ENCODE measurements at regions not wholly inside any gene's neighbourhood (a gene's known extent, or its start where the extent isn't known, plus 50 kb on each side); places are given as distances from the start of the nearest gene placed in this dataset.

DNA sequence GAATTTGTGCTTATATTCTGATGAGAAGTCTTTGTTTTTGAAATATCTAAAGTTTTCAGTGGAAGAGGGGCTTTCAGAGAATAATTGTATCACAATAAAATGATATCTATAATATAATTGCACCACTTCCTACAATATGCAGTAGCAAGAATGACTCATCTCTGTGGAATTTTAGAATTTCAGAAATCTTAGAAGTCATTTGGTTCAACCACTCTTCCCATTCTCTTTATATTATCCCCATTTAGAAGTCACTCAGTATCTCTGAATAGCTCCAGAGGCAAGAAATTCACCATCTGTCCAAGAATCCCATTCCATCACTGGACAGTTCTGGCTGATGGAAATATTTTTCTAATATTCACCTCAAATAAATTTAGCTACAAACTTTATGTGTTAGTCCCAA is 59.3 kb upstream of the CCDC68 start:
- TF ChIP-seq POLR2AphosphoS5 (IDR thresholded peaks at IDR 0.05; ENCODE audit: low read depth) (no peak), SPI1 (IDR thresholded peaks at IDR 0.05; ENCODE audit: borderline replicate concordance, low read depth) (no peak), GABPA (IDR thresholded peaks at IDR 0.05; ENCODE audit: low read depth) (no peak)
- TF ChIP-seq, protein P1, sequence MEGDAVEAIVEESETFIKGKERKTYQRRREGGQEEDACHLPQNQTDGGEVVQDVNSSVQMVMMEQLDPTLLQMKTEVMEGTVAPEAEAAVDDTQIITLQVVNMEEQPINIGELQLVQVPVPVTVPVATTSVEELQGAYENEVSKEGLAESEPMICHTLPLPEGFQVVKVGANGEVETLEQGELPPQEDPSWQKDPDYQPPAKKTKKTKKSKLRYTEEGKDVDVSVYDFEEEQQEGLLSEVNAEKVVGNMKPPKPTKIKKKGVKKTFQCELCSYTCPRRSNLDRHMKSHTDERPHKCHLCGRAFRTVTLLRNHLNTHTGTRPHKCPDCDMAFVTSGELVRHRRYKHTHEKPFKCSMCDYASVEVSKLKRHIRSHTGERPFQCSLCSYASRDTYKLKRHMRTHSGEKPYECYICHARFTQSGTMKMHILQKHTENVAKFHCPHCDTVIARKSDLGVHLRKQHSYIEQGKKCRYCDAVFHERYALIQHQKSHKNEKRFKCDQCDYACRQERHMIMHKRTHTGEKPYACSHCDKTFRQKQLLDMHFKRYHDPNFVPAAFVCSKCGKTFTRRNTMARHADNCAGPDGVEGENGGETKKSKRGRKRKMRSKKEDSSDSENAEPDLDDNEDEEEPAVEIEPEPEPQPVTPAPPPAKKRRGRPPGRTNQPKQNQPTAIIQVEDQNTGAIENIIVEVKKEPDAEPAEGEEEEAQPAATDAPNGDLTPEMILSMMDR (IDR thresholded peaks at IDR 0.05; ENCODE audit: insufficient read depth, low read length) = no peak
- TF ChIP-seq, protein P2, sequence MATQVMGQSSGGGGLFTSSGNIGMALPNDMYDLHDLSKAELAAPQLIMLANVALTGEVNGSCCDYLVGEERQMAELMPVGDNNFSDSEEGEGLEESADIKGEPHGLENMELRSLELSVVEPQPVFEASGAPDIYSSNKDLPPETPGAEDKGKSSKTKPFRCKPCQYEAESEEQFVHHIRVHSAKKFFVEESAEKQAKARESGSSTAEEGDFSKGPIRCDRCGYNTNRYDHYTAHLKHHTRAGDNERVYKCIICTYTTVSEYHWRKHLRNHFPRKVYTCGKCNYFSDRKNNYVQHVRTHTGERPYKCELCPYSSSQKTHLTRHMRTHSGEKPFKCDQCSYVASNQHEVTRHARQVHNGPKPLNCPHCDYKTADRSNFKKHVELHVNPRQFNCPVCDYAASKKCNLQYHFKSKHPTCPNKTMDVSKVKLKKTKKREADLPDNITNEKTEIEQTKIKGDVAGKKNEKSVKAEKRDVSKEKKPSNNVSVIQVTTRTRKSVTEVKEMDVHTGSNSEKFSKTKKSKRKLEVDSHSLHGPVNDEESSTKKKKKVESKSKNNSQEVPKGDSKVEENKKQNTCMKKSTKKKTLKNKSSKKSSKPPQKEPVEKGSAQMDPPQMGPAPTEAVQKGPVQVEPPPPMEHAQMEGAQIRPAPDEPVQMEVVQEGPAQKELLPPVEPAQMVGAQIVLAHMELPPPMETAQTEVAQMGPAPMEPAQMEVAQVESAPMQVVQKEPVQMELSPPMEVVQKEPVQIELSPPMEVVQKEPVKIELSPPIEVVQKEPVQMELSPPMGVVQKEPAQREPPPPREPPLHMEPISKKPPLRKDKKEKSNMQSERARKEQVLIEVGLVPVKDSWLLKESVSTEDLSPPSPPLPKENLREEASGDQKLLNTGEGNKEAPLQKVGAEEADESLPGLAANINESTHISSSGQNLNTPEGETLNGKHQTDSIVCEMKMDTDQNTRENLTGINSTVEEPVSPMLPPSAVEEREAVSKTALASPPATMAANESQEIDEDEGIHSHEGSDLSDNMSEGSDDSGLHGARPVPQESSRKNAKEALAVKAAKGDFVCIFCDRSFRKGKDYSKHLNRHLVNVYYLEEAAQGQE (IDR thresholded peaks at IDR 0.05; ENCODE audit: insufficient replicate concordance, low read depth) = no peak
- no peak overlapping the region for H3K4me3 ChIP-seq (replicated peaks; ENCODE audit: insufficient read depth, low read length)
- no peak for DNase-seq (ENCODE audit: low read depth in 1 of 2, low spot score in 1 of 2)
- H3K27me3 ChIP-seq (ENCODE audit: insufficient read depth, poor library complexity, severe bottlenecking) = peaks cover 9% of the 10 kb centered on the region
- no peak overlapping the region for H3K27ac ChIP-seq (replicated peaks)

DNA sequence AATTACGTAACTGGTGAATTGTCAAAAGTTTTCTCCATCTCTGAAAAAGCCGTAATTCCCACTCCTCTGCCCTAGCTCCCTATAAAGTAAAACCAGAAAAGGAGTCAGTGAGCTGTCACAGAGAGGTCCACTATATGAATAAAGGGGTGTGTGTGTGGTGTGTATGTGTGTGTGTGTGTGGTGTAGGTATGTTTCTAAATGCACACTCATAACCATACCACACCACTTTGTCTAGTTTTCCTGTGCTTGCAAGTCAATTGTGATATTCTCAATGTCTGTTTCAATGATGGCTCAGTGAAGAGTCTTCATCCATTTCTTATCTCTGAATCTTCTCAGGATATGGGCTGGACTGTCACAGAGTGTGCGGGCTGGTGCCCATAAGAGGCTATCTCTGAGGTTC is 54.8 kb upstream of the CCDC68 start:
- Histone ChIP-seq H3K27me3 (ENCODE audit: insufficient read depth, poor library complexity, severe bottlenecking) (peaks cover 5% of the 10 kb centered on the region), H3K4me3 (replicated peaks; ENCODE audit: insufficient read depth, low read length) (no peak overlapping the region), H3K27ac (replicated peaks) (no peak overlapping the region)
- TF ChIP-seq, protein P2 (IDR thresholded peaks at IDR 0.05; ENCODE audit: insufficient replicate concordance, low read depth) = no peak
- TF ChIP-seq, protein P1 (IDR thresholded peaks at IDR 0.05; ENCODE audit: insufficient read depth, low read length) = no peak
- TF ChIP-seq SPI1 (IDR thresholded peaks at IDR 0.05; ENCODE audit: borderline replicate concordance, low read depth) (no peak), POLR2AphosphoS5 (IDR thresholded peaks at IDR 0.05; ENCODE audit: low read depth) (no peak), GABPA (IDR thresholded peaks at IDR 0.05; ENCODE audit: low read depth) (no peak)
- DNase-seq (ENCODE audit: low read depth in 1 of 2, low spot score in 1 of 2) = no peak

- no peak for TF ChIP-seq SPI1 (IDR thresholded peaks at IDR 0.05; ENCODE audit: borderline replicate concordance, low read depth)
- TF ChIP-seq GABPA (IDR thresholded peaks at IDR 0.05; ENCODE audit: low read depth) = no peak
- TF ChIP-seq POLR2AphosphoS5 (IDR thresholded peaks at IDR 0.05; ENCODE audit: low read depth) = no peak
- TF ChIP-seq, protein P2 (IDR thresholded peaks at IDR 0.05; ENCODE audit: insufficient replicate concordance, low read depth) = no peak
- TF ChIP-seq, protein P1 (IDR thresholded peaks at IDR 0.05; ENCODE audit: insufficient read depth, low read length) = no peak
- Histone ChIP-seq H3K27me3 (ENCODE audit: insufficient read depth, poor library complexity, severe bottlenecking) (peaks cover 5% of the 10 kb centered on the region), H3K4me3 (replicated peaks; ENCODE audit: insufficient read depth, low read length) (no peak overlapping the region), H3K27ac (replicated peaks) (no peak overlapping the region)
- DNase-seq (ENCODE audit: low read depth in 1 of 2, low spot score in 1 of 2) = no peak
Observed at GRCh38 chr18:55013685-55014084, 54.4 kb upstream of the CCDC68 start.
